Heart left ventricle (tissue), 13 donors: ENCODE measurements at regions not wholly inside any gene's neighbourhood (a gene's known extent, or its start where the extent isn't known, plus 50 kb on each side); places are given as distances from the start of the nearest gene placed in this dataset.

ENCODE experiments used
- POLR2A ChIP-seq, 2 donors: fragments of 450-650 bp; IDR thresholded peaks; one replicate each; pipeline ENCODE4 v1.6.1; 2017; ENCODE audit warnings: antibody characterized with exemption in 2 of 2, mild to moderate bottlenecking in 2 of 2, moderate library complexity in 2 of 2
- TF ChIP-seq, protein P1 (sequence below), 12 donors: fragments of 200-600 bp; sonication (generic) in 4 of 12; IDR thresholded peaks; one replicate each; pipeline versions ENCODE4 v1.5.0 to v1.8.0; 2018 to 2022; ENCODE audit warnings: antibody characterized with exemption in 12 of 12, mild to moderate bottlenecking in 5 of 12
- donor health status: ischemic (EF 13 %, LVEDD 7.1; RV severe dilation, severe dysfunction).
- donor health status: DM: no; HTN: yes; CAD: no.
- donor health status: DM: no; HTN: no; CAD: no.
- donor health status: ischemic (EF 25% LVEDD 6.9; RV normal size, moderate dysfunction).
- donor health status: ischemic (EF 25% LVEDD 5.7; RV mildly dilated, moderate dysfunction).
- donor health status: ischemic (EF 35%, LVEDD 5.7; RV mildly dilated, moderate dysfunction).
- donor health status: nonischemic (EF 11% LVEDD 7.7; RV severe dilation, severe dysfunction).
- donor health status: DM: yes; HTN: yes; CAD: no.
- donor health status: PGD.
- donor health status: ischemic (EF 29% LVEDD 5.4; RV normal size, mild dysfunction).
- donor health status: nonischemic (EF 23%, LVEDD 6.1; RV moderate dilation, normal function).

DNA sequence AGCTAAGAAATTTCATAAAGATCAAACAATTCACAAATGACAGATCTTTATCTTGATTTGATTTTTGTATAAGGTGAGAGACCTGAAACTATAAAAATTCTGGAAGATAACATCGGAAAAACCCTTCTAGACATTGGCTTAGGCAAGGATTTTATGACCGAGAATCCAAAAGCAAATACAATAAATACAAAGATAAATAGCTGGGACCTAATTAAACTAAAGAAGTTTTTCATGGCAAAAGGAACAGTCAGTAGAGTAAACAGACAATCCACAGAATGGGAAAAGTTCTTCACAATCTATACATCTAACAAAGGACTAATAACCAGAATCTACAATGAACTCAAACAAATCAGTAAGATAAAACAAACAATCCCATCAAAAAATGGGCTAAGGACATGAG, 116.9 kb upstream of the BCHE start:
- TF ChIP-seq, protein P1, sequence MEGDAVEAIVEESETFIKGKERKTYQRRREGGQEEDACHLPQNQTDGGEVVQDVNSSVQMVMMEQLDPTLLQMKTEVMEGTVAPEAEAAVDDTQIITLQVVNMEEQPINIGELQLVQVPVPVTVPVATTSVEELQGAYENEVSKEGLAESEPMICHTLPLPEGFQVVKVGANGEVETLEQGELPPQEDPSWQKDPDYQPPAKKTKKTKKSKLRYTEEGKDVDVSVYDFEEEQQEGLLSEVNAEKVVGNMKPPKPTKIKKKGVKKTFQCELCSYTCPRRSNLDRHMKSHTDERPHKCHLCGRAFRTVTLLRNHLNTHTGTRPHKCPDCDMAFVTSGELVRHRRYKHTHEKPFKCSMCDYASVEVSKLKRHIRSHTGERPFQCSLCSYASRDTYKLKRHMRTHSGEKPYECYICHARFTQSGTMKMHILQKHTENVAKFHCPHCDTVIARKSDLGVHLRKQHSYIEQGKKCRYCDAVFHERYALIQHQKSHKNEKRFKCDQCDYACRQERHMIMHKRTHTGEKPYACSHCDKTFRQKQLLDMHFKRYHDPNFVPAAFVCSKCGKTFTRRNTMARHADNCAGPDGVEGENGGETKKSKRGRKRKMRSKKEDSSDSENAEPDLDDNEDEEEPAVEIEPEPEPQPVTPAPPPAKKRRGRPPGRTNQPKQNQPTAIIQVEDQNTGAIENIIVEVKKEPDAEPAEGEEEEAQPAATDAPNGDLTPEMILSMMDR (IDR thresholded peaks at IDR 0.05), result no peak
- no peak for TF ChIP-seq POLR2A (IDR thresholded peaks at IDR 0.05)
